HEK293 (cell line): ENCODE measurements at regions not wholly inside any gene's neighbourhood (a gene's known extent, or its start where the extent isn't known, plus 50 kb on each side); places are given as distances from the start of the nearest gene placed in this dataset.

Source experiments
- CTCF ChIP-seq: fragments of 450-650 bp; formaldehyde crosslinking; IDR thresholded peaks from 2 replicates; pipeline ENCODE4 v1.5.1; 2016; ENCODE audit warnings: missing biosample characterization, missing genetic modification characterization
- YY1 ChIP-seq: fragments of 450-650 bp; formaldehyde crosslinking; IDR thresholded peaks from 2 replicates; pipeline ENCODE4 v1.5.1; 2018; ENCODE audit warnings: missing biosample characterization, missing genetic modification characterization

GRCh38 chr6:141641951-141642350 is 490.8 kb upstream of the GJE1 start:
- TF ChIP-seq CTCF = no peak
- TF ChIP-seq YY1 = no peak
